SK-N-SH (cell line): ENCODE measurements at regions not wholly inside any gene's neighbourhood (a gene's known extent, or its start where the extent isn't known, plus 50 kb on each side); places are given as distances from the start of the nearest gene placed in this dataset.

Experiments used
- TF ChIP-seq, protein P1 (sequence below): IDR thresholded peaks from 2 replicates; pipeline ENCODE4 v1.4.0; 2012; ENCODE audit warnings: low read depth, borderline replicate concordance
- TF ChIP-seq, protein P2 (sequence below): fragments of 200-600 bp; sonication (generic); IDR thresholded peaks from 2 replicates; pipeline ENCODE4 v1.6.1; 2017; ENCODE audit warnings: antibody characterized with exemption, mild to moderate bottlenecking, moderate library complexity

DNA sequence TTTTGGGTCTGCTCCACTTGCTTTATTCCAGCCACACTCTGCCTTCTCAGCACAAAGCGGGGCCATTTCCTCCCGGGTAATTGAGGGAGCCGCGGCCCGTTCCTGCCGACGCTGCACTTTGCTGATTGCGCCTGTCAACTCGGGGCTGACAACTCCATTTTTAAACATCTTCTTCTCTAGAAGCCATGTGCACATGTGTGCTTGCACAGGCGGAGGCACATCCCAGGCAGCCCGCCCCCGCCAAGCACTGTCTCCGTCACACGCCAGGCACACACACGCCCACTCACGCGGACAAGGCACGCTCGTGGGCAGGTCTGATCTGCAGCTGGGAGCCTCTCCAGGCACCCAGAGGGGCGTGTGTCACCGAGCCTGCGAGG, 63.2 kb downstream of the ENGASE start:
- TF ChIP-seq, protein P1, sequence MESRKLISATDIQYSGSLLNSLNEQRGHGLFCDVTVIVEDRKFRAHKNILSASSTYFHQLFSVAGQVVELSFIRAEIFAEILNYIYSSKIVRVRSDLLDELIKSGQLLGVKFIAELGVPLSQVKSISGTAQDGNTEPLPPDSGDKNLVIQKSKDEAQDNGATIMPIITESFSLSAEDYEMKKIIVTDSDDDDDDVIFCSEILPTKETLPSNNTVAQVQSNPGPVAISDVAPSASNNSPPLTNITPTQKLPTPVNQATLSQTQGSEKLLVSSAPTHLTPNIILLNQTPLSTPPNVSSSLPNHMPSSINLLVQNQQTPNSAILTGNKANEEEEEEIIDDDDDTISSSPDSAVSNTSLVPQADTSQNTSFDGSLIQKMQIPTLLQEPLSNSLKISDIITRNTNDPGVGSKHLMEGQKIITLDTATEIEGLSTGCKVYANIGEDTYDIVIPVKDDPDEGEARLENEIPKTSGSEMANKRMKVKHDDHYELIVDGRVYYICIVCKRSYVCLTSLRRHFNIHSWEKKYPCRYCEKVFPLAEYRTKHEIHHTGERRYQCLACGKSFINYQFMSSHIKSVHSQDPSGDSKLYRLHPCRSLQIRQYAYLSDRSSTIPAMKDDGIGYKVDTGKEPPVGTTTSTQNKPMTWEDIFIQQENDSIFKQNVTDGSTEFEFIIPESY, result no peak
- TF ChIP-seq, protein P2, sequence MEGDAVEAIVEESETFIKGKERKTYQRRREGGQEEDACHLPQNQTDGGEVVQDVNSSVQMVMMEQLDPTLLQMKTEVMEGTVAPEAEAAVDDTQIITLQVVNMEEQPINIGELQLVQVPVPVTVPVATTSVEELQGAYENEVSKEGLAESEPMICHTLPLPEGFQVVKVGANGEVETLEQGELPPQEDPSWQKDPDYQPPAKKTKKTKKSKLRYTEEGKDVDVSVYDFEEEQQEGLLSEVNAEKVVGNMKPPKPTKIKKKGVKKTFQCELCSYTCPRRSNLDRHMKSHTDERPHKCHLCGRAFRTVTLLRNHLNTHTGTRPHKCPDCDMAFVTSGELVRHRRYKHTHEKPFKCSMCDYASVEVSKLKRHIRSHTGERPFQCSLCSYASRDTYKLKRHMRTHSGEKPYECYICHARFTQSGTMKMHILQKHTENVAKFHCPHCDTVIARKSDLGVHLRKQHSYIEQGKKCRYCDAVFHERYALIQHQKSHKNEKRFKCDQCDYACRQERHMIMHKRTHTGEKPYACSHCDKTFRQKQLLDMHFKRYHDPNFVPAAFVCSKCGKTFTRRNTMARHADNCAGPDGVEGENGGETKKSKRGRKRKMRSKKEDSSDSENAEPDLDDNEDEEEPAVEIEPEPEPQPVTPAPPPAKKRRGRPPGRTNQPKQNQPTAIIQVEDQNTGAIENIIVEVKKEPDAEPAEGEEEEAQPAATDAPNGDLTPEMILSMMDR, result no peak
